ENCODE measurements at regions not wholly inside any gene's neighbourhood (a gene's known extent, or its start where the extent isn't known, plus 50 kb on each side); places are given as distances from the start of the nearest gene placed in this dataset.

DNA sequence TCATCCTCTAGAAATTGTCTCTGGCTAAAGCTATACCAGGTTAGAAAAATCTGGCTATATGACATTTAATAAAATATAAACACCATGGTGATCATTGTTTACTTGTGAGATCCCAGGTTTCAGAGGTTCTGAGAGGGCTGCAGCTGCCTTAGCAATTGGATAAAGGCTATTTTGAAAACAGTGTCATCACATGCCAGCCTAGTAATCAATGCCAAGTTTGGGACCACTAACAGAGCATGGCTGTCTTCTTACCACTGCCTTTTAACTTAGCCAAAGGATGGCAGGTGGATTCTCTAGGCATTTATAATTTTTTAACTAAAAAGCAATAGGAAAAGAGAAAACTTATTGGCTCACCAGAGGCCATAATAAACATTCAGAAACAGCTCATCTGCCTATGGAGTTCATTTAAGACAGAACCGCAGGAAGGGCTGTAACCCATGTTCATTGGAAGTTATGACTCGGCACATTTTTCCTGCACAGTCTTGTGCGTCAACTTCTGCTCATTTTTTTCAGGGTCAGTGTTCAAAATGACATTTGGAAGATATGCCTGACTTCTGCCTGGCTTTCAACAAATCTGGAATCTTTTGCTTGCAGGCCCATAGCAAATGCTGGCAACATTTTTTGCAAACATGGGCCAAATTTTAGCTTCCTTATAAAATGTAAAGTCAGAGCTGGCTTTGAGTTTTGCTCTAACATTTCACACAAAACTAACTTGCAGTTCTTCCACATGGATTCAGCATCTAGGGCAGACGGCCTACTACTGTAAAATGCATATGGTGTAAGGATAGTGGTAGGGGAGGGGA is 476.0 kb upstream of the TBL1XR1 start:
- Mint-ChIP-seq H3K4me1 (ENCODE audit: low read depth) (no peaks in the 10 kb centered on the region), H3K27ac (no peak overlapping the region), H3K9me3 (no peaks in the 10 kb centered on the region), H3K4me3 (no peak overlapping the region), H3K27me3 (ENCODE audit: low read depth) (no peaks in the 10 kb centered on the region), H3K36me3 (ENCODE audit: low read depth) (no peaks in the 10 kb centered on the region)

- Mint-ChIP-seq H3K27ac (no peak overlapping the region), H3K36me3 (ENCODE audit: low read depth) (no peaks in the 10 kb centered on the region), H3K27me3 (ENCODE audit: low read depth) (no peaks in the 10 kb centered on the region), H3K9me3 (no peaks in the 10 kb centered on the region), H3K4me3 (no peak overlapping the region), H3K4me1 (ENCODE audit: low read depth) (no peaks in the 10 kb centered on the region)
Observed at GRCh38 chr3:177674186-177674585, 476.9 kb upstream of the TBL1XR1 start.

DNA sequence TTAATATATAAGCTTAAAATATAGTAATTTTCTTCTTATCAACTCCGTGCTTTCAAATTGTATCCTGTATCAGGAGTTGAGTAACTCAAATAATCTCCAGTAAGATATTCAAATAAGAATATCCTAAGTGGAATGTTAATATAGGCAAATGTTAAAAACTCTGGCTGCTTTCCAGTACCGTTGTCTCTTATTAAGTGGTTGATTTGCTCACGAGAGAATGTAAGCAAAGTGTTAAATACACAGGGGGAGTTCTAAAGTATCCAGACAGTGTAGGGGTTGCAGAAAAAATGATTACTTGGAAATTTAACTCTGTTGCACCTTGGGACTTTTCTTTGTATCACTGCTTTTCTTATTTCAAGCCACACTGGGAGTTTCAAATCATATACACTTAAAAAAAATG is 478.9 kb upstream of the TBL1XR1 start:
- Mint-ChIP-seq H3K27ac (no peak overlapping the region), H3K4me1 (ENCODE audit: low read depth) (peaks cover 9% of the 10 kb centered on the region), H3K9me3 (no peaks in the 10 kb centered on the region), H3K4me3 (no peak overlapping the region), H3K27me3 (ENCODE audit: low read depth) (no peaks in the 10 kb centered on the region), H3K36me3 (ENCODE audit: low read depth) (no peaks in the 10 kb centered on the region)

DNA sequence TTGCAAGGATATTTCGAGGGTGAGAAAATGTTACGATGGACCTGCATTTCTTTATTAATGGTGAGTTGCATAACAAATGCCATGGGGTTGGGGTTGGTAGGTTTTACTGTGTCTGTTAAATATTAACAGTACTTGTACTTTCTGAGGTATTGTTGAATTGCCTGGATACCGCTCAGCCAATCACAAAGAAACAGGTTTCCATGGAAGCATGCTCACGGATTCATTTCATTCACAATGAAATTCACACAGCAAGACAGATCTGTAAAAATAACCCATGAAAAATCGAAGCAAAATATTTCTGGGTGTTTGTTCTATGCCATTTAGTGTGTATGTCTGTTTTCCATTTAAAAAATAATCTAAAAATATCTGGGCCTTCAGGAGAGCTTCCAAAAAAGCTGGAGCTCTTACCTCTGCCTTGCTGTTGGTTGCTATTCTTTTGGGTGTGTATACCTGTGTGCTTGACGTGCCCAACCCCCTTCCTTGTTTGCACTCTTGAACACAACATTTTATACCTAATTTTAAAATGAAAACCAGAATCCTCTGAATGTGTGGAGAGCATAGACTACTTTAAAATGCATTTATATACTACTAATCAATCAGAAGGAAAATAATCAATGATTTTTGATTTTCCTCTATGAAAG is 479.8 kb upstream of the TBL1XR1 start:
- H3K27ac Mint-ChIP-seq: no peak overlapping the region
- no peaks in the 10 kb centered on the region for H3K9me3 Mint-ChIP-seq
- H3K36me3 Mint-ChIP-seq (ENCODE audit: low read depth): no peaks in the 10 kb centered on the region
- no peaks in the 10 kb centered on the region for H3K27me3 Mint-ChIP-seq (ENCODE audit: low read depth)
- H3K4me1 Mint-ChIP-seq (ENCODE audit: low read depth): peaks cover 12% of the 10 kb centered on the region
- H3K4me3 Mint-ChIP-seq: no peak overlapping the region

DNA sequence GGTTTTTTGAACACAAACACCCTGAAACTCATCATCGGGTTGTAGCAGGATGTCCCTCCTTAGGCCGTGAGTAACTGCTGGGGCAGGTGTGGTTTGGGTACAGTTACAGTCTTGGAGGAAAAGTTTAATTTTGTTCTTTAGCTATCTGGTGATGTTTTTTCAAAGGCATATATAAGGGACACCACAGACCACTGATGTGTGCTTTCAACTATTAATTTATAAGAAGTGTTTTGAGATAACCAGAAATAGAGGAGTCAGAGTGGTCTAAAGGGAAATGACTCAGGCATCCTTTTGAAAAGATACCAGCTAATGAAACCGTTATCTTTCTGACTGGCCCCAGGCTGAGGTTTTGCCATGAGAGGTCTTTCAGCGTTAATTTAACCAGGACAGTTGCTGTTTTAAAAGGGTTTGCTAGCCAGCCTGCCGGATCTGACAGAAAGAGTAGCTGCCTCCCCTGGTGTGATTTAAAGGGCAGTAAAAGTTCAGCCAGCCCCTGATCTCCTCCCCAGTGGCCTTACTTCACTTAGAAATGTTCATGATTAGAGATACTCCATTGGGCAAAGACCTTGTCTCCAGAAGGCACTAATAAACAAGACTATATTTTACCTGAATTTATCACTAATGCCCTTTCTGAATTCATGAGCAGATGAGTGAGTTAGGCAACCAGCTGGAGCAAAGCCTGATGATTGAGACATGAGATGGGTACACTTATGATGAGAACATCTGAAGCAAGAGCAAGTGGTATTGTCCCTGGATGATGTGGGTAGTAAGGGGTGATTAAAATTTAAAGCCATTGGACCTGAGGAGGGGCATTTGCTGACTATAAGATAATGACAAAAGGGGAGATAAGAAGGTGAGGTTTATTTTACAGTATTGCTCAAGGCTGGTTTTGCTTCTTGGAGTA is 482.5 kb upstream of the TBL1XR1 start:
- H3K27me3 Mint-ChIP-seq (ENCODE audit: low read depth): no peaks in the 10 kb centered on the region
- H3K36me3 Mint-ChIP-seq (ENCODE audit: low read depth): no peaks in the 10 kb centered on the region
- H3K4me1 Mint-ChIP-seq (ENCODE audit: low read depth): peaks cover 12% of the 10 kb centered on the region
- H3K27ac Mint-ChIP-seq: peak overlapping the region; percentile 4
- no peak overlapping the region for H3K4me3 Mint-ChIP-seq
- no peaks in the 10 kb centered on the region for H3K9me3 Mint-ChIP-seq

DNA sequence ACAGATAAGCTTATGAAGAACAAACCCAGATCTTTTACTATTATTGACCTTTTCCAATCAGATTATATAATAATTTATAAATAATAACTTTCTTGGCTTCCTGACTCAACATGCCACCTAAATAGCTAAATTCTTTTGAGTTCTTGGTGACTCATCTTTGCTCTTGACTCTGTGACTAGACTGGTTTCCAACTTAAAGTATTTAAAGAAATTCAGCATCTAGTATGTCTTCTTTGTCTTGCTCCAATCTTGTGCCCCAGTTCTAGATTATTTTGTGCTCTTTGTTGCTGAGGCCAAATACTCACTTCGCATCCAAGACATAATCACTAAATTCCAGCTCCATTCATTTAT is 483.2 kb upstream of the TBL1XR1 start:
- Mint-ChIP-seq H3K9me3 (no peaks in the 10 kb centered on the region), H3K36me3 (ENCODE audit: low read depth) (no peaks in the 10 kb centered on the region), H3K4me1 (ENCODE audit: low read depth) (peaks cover 12% of the 10 kb centered on the region), H3K27me3 (ENCODE audit: low read depth) (no peaks in the 10 kb centered on the region), H3K4me3 (no peak overlapping the region), H3K27ac (no peak overlapping the region)

DNA sequence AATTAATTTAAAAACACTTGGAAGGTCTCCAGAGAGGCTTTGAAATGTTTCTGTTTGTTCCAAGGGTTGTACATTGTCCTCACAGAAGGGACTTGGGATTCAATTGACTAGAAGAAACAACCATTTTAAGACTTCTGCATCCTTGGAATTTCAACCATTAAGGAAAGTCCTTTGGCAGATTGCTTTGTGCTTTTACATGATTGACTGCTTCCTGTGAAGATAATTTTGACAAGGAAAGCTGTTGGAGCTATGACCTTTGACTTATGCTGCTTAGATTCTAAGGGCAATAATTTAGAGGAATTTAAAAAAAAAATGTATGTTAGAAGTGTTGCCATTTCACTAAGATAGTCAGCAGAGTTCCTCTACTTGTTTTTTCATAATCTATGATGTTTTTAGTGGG is 483.9 kb upstream of the TBL1XR1 start:
- Mint-ChIP-seq H3K27ac (no peak overlapping the region), H3K27me3 (ENCODE audit: low read depth) (no peaks in the 10 kb centered on the region), H3K9me3 (no peaks in the 10 kb centered on the region), H3K36me3 (ENCODE audit: low read depth) (no peaks in the 10 kb centered on the region), H3K4me1 (ENCODE audit: low read depth) (peaks cover 12% of the 10 kb centered on the region), H3K4me3 (no peak overlapping the region)

GRCh38 chr3:177681852-177682251 is 484.6 kb upstream of the TBL1XR1 start:
- Mint-ChIP-seq H3K4me3 (no peak overlapping the region), H3K9me3 (no peaks in the 10 kb centered on the region), H3K36me3 (ENCODE audit: low read depth) (no peaks in the 10 kb centered on the region), H3K27me3 (ENCODE audit: low read depth) (no peaks in the 10 kb centered on the region), H3K4me1 (ENCODE audit: low read depth) (peaks cover 12% of the 10 kb centered on the region), H3K27ac (no peak overlapping the region)

DNA sequence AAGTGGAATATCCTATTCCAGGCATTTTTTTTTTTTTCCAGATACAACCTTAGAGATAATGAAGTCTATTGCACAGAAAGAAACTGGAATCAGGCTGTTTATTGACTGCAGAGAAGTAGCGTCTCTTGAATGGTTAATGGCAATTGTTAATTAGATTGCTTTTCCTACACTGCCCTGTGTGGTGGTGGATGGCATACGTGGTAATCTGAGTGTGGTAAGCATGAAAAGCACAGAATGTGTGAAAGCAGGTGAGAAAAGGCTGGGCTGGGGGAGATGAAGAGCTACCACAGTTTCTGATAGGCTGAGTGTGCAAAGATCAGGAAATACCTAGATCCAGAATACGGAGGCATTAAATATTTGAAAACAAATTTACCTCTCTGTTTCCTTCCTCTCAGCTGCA is 486.3 kb upstream of the TBL1XR1 start:
- Mint-ChIP-seq H3K9me3 (no peaks in the 10 kb centered on the region), H3K4me1 (ENCODE audit: low read depth) (peaks cover 12% of the 10 kb centered on the region), H3K4me3 (no peak overlapping the region), H3K27me3 (ENCODE audit: low read depth) (no peaks in the 10 kb centered on the region), H3K36me3 (ENCODE audit: low read depth) (no peaks in the 10 kb centered on the region), H3K27ac (no peak overlapping the region)

GRCh38 chr3:177686671-177687070 is 489.4 kb upstream of the TBL1XR1 start:
- Mint-ChIP-seq H3K4me1 (ENCODE audit: low read depth) (peaks cover under 1% of the 10 kb centered on the region), H3K27ac (no peak overlapping the region), H3K27me3 (ENCODE audit: low read depth) (no peaks in the 10 kb centered on the region), H3K4me3 (no peak overlapping the region), H3K9me3 (no peaks in the 10 kb centered on the region), H3K36me3 (ENCODE audit: low read depth) (no peaks in the 10 kb centered on the region)

GRCh38 chr3:177687291-177687690 is 490.0 kb upstream of the TBL1XR1 start:
- Mint-ChIP-seq H3K27ac (no peak overlapping the region), H3K4me3 (no peak overlapping the region), H3K36me3 (ENCODE audit: low read depth) (no peaks in the 10 kb centered on the region), H3K4me1 (ENCODE audit: low read depth) (no peaks in the 10 kb centered on the region), H3K9me3 (no peaks in the 10 kb centered on the region), H3K27me3 (ENCODE audit: low read depth) (peaks cover 3% of the 10 kb centered on the region)

GRCh38 chr3:177688152-177688551 is 490.9 kb upstream of the TBL1XR1 start:
- H3K9me3 Mint-ChIP-seq: no peaks in the 10 kb centered on the region
- H3K27me3 Mint-ChIP-seq (ENCODE audit: low read depth): peaks cover 3% of the 10 kb centered on the region
- H3K4me1 Mint-ChIP-seq (ENCODE audit: low read depth): no peaks in the 10 kb centered on the region
- no peak overlapping the region for H3K27ac Mint-ChIP-seq
- no peaks in the 10 kb centered on the region for H3K36me3 Mint-ChIP-seq (ENCODE audit: low read depth)
- no peak overlapping the region for H3K4me3 Mint-ChIP-seq

GRCh38 chr3:177689077-177689476 is 491.8 kb upstream of the TBL1XR1 start:
- H3K9me3 Mint-ChIP-seq: no peaks in the 10 kb centered on the region
- no peaks in the 10 kb centered on the region for H3K4me1 Mint-ChIP-seq (ENCODE audit: low read depth)
- no peaks in the 10 kb centered on the region for H3K36me3 Mint-ChIP-seq (ENCODE audit: low read depth)
- peaks cover 3% of the 10 kb centered on the region for H3K27me3 Mint-ChIP-seq (ENCODE audit: low read depth)
- no peak overlapping the region for H3K27ac Mint-ChIP-seq
- H3K4me3 Mint-ChIP-seq: no peak overlapping the region

- peaks cover 3% of the 10 kb centered on the region for H3K27me3 Mint-ChIP-seq (ENCODE audit: low read depth)
- no peaks in the 10 kb centered on the region for H3K36me3 Mint-ChIP-seq (ENCODE audit: low read depth)
- peaks cover 3% of the 10 kb centered on the region for H3K4me1 Mint-ChIP-seq (ENCODE audit: low read depth)
- no peak overlapping the region for H3K4me3 Mint-ChIP-seq
- H3K27ac Mint-ChIP-seq: no peak overlapping the region
- H3K9me3 Mint-ChIP-seq: no peaks in the 10 kb centered on the region
Observed at GRCh38 chr3:177689869-177690268, 492.6 kb upstream of the TBL1XR1 start.

GRCh38 chr3:177690306-177690705 is 493.0 kb upstream of the TBL1XR1 start:
- no peaks in the 10 kb centered on the region for H3K36me3 Mint-ChIP-seq (ENCODE audit: low read depth)
- H3K9me3 Mint-ChIP-seq: no peaks in the 10 kb centered on the region
- no peak overlapping the region for H3K27ac Mint-ChIP-seq
- no peak overlapping the region for H3K4me3 Mint-ChIP-seq
- H3K4me1 Mint-ChIP-seq (ENCODE audit: low read depth): peaks cover 3% of the 10 kb centered on the region
- peaks cover 3% of the 10 kb centered on the region for H3K27me3 Mint-ChIP-seq (ENCODE audit: low read depth)
